Stomach (tissue), 4 donors: ENCODE measurements at regions not wholly inside any gene's neighbourhood (a gene's known extent, or its start where the extent isn't known, plus 50 kb on each side); places are given as distances from the start of the nearest gene placed in this dataset.

Experiments
- CTCF ChIP-seq, 7 experiments: fragments of 450-650 bp in 4 of 7; fragments of 200-600 bp in 3 of 7; sonication (generic) in 3 of 7; IDR thresholded peaks; one replicate each; pipeline ENCODE4 v1.5.1; 2016 to 2019; ENCODE audit warnings: antibody characterized with exemption in 7 of 7, control low read depth in 2 of 7, mild to moderate bottlenecking in 1 of 7
- EP300 ChIP-seq: sonication (generic); formaldehyde crosslinking; IDR thresholded peaks from one replicate; pipeline ENCODE4 v1.6.1; 2017; ENCODE audit warnings: antibody characterized with exemption
- POLR2A ChIP-seq, 4 donors: fragments of 450-650 bp; IDR thresholded peaks; one replicate each; pipeline ENCODE4 v1.6.1; 2016; ENCODE audit warnings: antibody characterized with exemption in 4 of 4, control low read depth in 2 of 4, mild to moderate bottlenecking in 1 of 4, moderate library complexity in 1 of 4
- POLR2AphosphoS5 ChIP-seq, 3 donors: sonication (generic); formaldehyde crosslinking; IDR thresholded peaks; one replicate each; pipeline ENCODE4 v1.6.1; 2016; ENCODE audit warnings: antibody characterized with exemption in 3 of 3

GRCh38 chr3:71964170-71964569 lies 179.2 kb upstream of the PROK2 start:
- no peak for TF ChIP-seq CTCF (IDR thresholded peaks at IDR 0.05)
- TF ChIP-seq POLR2A (IDR thresholded peaks at IDR 0.05) = no peak
- TF ChIP-seq POLR2AphosphoS5 (IDR thresholded peaks at IDR 0.05) = no peak
- TF ChIP-seq EP300 = no peak
